IMR-90 (cell line): ENCODE measurements at regions not wholly inside any gene's neighbourhood (a gene's known extent, or its start where the extent isn't known, plus 50 kb on each side); places are given as distances from the start of the nearest gene placed in this dataset.

ENCODE experiments used
- ATAC-seq: fragments of 200-7000 bp; cut with Tn5 transposase; 2 replicates; pipeline ENCODE4 v1.9.1; 2020; ENCODE audit warnings: low read depth, mild to moderate bottlenecking, moderate library complexity
- BruUV-seq: library from RNA; stranded (reverse); fragments of 400-500 nt; replicated peaks from 2 replicates; lab custom pipeline; 2021; lab: Mats Ljungman, UMichigan
- CTCF ChIA-PET: fragments of 300-600 bp; formaldehyde crosslinking; extraction: SDS; loops from one replicate; lab custom pipeline; 2021; ENCODE audit warnings: antibody characterized with exemption; lab: Yijun Ruan, JAX
- POLR2A ChIA-PET: fragments of 300-600 bp; sonication (Branson Sonifier 250); formaldehyde crosslinking; loops from one replicate; lab custom pipeline; 2022; ENCODE audit warnings: antibody characterized with exemption; ENCODE audit not compliant: unreplicated experiment; lab: Charles Lee
- DNase-seq: peaks from one replicate; pipeline ENCODE4 v3.0.0; 2013
- H2AFZ ChIP-seq: replicated peaks from 2 replicates; pipeline ENCODE3; 2013; ENCODE audit warnings: low read length, mild to moderate bottlenecking; ENCODE audit not compliant: poor library complexity
- H2AK5ac ChIP-seq: 2 replicates; pipeline ENCODE4 v1.6.1; 2013; ENCODE audit warnings: low read depth, low read length, inconsistent platforms
- H2AK9ac ChIP-seq: replicated peaks from 2 replicates; pipeline ENCODE3; 2013; ENCODE audit warnings: mild to moderate bottlenecking, low read depth, low read length, moderate library complexity; ENCODE audit not compliant: poor library complexity
- H2BK120ac ChIP-seq: 2 replicates; pipeline ENCODE4 v1.6.1; 2013; ENCODE audit warnings: low read depth, low read length, inconsistent platforms
- H2BK15ac ChIP-seq: 3 replicates; pipeline ENCODE4 v1.6.1; 2013; ENCODE audit warnings: low read depth, low read length, inconsistent platforms
- H2BK20ac ChIP-seq: 2 replicates; pipeline ENCODE4 v1.6.1; 2013; ENCODE audit warnings: low read depth, mild to moderate bottlenecking, inconsistent platforms, low read length, moderate library complexity
- H2BK5ac ChIP-seq: 2 replicates; pipeline ENCODE4 v1.6.1; 2013; ENCODE audit warnings: mild to moderate bottlenecking, low read depth, low read length, inconsistent platforms; ENCODE audit not compliant: poor library complexity, severe bottlenecking
- H3K14ac ChIP-seq: replicated peaks from 2 replicates; pipeline ENCODE4 v1.6.1; 2013; ENCODE audit warnings: low read depth, low read length, inconsistent platforms
- H3K18ac ChIP-seq: 2 replicates; pipeline ENCODE4 v1.6.1; 2013; ENCODE audit warnings: low read depth, low read length, control low read depth
- H3K23ac ChIP-seq: 2 replicates; pipeline ENCODE4 v1.6.1; 2013; ENCODE audit warnings: low read depth, low read length, inconsistent platforms
- H3K27ac ChIP-seq: 2 replicates; pipeline ENCODE4 v1.5.1; 2013; ENCODE audit warnings: mild to moderate bottlenecking, control low read depth, low read length; ENCODE audit not compliant: insufficient read depth
- H3K27me3 ChIP-seq: 2 replicates; pipeline ENCODE4 v1.6.1; 2013; ENCODE audit warnings: low read length; ENCODE audit not compliant: control insufficient read depth, insufficient read depth
- H3K36me3 ChIP-seq: 2 replicates; pipeline ENCODE4 v1.6.1; 2013; ENCODE audit warnings: low read length, mixed read lengths; ENCODE audit not compliant: control insufficient read depth, insufficient read depth
- H3K4ac ChIP-seq: 2 replicates; pipeline ENCODE4 v1.6.1; 2013; ENCODE audit warnings: low read depth, low read length, inconsistent platforms
- H3K4me1 ChIP-seq: 2 replicates; pipeline ENCODE4 v1.6.1; 2013; ENCODE audit warnings: low read length, mixed read lengths; ENCODE audit not compliant: control insufficient read depth, insufficient read depth
- H3K4me2 ChIP-seq: 2 replicates; pipeline ENCODE4 v1.6.1; 2013; ENCODE audit warnings: low read depth, mild to moderate bottlenecking, control low read depth, low read length, moderate library complexity
- H3K4me3 ChIP-seq: 2 replicates; pipeline ENCODE4 v1.5.1; 2013; ENCODE audit warnings: low read depth, mild to moderate bottlenecking, control low read depth, low read length, moderate library complexity; ENCODE audit not compliant: insufficient read depth
- H3K56ac ChIP-seq: 2 replicates; pipeline ENCODE4 v1.6.1; 2013; ENCODE audit warnings: low read length, inconsistent platforms; ENCODE audit not compliant: insufficient read depth; ENCODE audit errors: extremely low read depth
- H3K79me1 ChIP-seq, 2 experiments: 2 replicates each; pipeline ENCODE4 v1.6.1; 2013; ENCODE audit warnings: low read length in 2 of 2, inconsistent platforms in 1 of 2, low read depth in 1 of 2
- H3K9ac ChIP-seq: 2 replicates; pipeline ENCODE4 v1.6.1; 2013; ENCODE audit warnings: low read depth, low read length, control low read depth
- H3K9me1 ChIP-seq: 2 replicates; pipeline ENCODE4 v1.6.1; 2013; ENCODE audit warnings: low read length, inconsistent platforms; ENCODE audit not compliant: insufficient read depth
- H3K9me3 ChIP-seq: 2 replicates; pipeline ENCODE4 v1.6.1; 2013; ENCODE audit warnings: low read length; ENCODE audit not compliant: control insufficient read depth, insufficient read depth
- H4K20me1 ChIP-seq: 2 replicates; pipeline ENCODE4 v1.6.1; 2013; ENCODE audit warnings: low read length, inconsistent platforms; ENCODE audit not compliant: insufficient read depth
- H4K5ac ChIP-seq: 2 replicates; pipeline ENCODE4 v1.6.1; 2013; ENCODE audit warnings: mild to moderate bottlenecking, low read depth, low read length, control low read depth
- H4K8ac ChIP-seq, 2 experiments: 2 replicates each; pipeline ENCODE4 v1.6.1; 2013; ENCODE audit warnings: low read depth in 2 of 2, low read length in 2 of 2, control low read depth in 1 of 2, inconsistent platforms in 1 of 2
- H4K91ac ChIP-seq: 2 replicates; pipeline ENCODE4 v1.6.1; 2013; ENCODE audit warnings: low read depth, low read length, inconsistent platforms; ENCODE audit not compliant: insufficient read depth
- CEBPB ChIP-seq: IDR thresholded peaks from 2 replicates; pipeline ENCODE4 v1.6.1; 2012; ENCODE audit warnings: low read depth, low read length, improper control_type of control experiment
- CHD1 ChIP-seq: IDR thresholded peaks from 2 replicates; pipeline ENCODE4 v1.6.1; 2012; ENCODE audit warnings: low read depth, low read length, improper control_type of control experiment
- MAFK ChIP-seq: IDR thresholded peaks from 2 replicates; pipeline ENCODE4 v1.6.1; 2012; ENCODE audit warnings: low read depth, low read length, improper control_type of control experiment
- RCOR1 ChIP-seq: IDR thresholded peaks from 2 replicates; pipeline ENCODE4 v1.6.1; 2012; ENCODE audit warnings: mild to moderate bottlenecking, low read length, improper control_type of control experiment; ENCODE audit not compliant: insufficient replicate concordance
- WGBS, 2 experiments: methylation state at CpG; one replicate each; pipeline versions ENCODE4 v1.1.5 to v1.1.7; 2013; ENCODE audit warnings: missing lambda C conversion rate in 2 of 2; ENCODE audit not compliant: insufficient read length in 1 of 2; ENCODE audit errors: extremely low coverage in 2 of 2; 5-methylcytosine and 5-hydroxymethylcytosine counted together
- dilution Hi-C: fragments of 300-500 bp; cut with HindIII; formaldehyde crosslinking; loops from one replicate; pipeline ENCODE4 v1.14.3; 2018; ENCODE audit warnings: low sequenced_read_pairs; ENCODE audit not compliant: unreplicated experiment
- in situ Hi-C: fragments of 300-500 bp; cut with MboI; formaldehyde crosslinking; loops from 3 replicates; pipeline ENCODE4 v1.14.3; 2019; ENCODE audit warnings: low sequenced_read_pairs, inconsistent platforms, mixed read lengths
- intact Hi-C: fragments of 100-400 bp; cut with micrococcal nuclease; formaldehyde crosslinking; loops from 2 replicates; pipeline ENCODE4 v1.10.0; 2022
- TF ChIP-seq, protein P1 (sequence below): fragments of 150-350 bp; IDR thresholded peaks from 2 replicates; pipeline ENCODE4 v1.6.1; 2017; ENCODE audit warnings: mild to moderate bottlenecking, antibody characterized with exemption, low read length, low read depth

DNA sequence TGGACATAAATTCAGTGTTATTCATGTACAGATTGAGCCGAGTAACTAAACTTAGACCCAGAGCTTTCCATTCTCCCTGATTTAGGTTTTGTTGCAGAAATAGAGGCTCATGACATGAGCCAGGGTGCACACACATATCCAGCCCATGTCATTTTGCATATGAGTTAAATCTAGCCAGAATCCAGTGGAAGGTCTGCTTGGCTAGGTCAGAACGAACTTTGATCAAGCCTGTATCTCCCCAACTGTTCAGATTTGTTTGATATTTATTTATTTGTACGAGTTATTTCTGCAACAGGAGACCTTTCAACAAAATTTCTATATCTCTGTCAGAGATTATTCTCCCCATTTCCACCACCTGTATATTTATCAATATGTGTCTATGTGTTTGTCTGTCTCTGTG lies 247.5 kb upstream of the THBS1 start:
- no peak overlapping the region for H3K27ac ChIP-seq
- no peak overlapping the region for H2AK5ac ChIP-seq
- no peak overlapping the region for H2BK15ac ChIP-seq
- no peak overlapping the region for H3K4me3 ChIP-seq
- DNase-seq (no peak), ATAC-seq (no peak)
- no peaks in the 10 kb centered on the region for H4K20me1 ChIP-seq
- no peak overlapping the region for H3K9ac ChIP-seq
- no peak for TF ChIP-seq RCOR1
- TF ChIP-seq, protein P1, sequence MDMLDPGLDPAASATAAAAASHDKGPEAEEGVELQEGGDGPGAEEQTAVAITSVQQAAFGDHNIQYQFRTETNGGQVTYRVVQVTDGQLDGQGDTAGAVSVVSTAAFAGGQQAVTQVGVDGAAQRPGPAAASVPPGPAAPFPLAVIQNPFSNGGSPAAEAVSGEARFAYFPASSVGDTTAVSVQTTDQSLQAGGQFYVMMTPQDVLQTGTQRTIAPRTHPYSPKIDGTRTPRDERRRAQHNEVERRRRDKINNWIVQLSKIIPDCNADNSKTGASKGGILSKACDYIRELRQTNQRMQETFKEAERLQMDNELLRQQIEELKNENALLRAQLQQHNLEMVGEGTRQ, result no peak
- TF ChIP-seq CEBPB, result no peak
- TF ChIP-seq CHD1, result no peak
- TF ChIP-seq MAFK, result no peak
- dilution Hi-C loops (no loop called here), in situ Hi-C loops (no loop called here), intact Hi-C loops (no loop called here)
- H3K14ac ChIP-seq, result no peak overlapping the region
- no peak overlapping the region for H4K8ac ChIP-seq
- WGBS, 2 experiments, result no CpG with 5 or more reads among the region's 3 CpGs
- H3K4me1 ChIP-seq, result peaks cover 5% of the 10 kb centered on the region
- POLR2A ChIA-PET, result no interaction called here
- no peak overlapping the region for H3K56ac ChIP-seq
- peaks cover 2% of the 10 kb centered on the region; the same call in 1 of the 2 replicates for H3K9me1 ChIP-seq
- no peaks in the 10 kb centered on the region for H3K79me1 ChIP-seq
- H4K5ac ChIP-seq, result no peak overlapping the region
- H2AK9ac ChIP-seq, result no peak overlapping the region
- no peak overlapping the region for H3K4me2 ChIP-seq
- H3K18ac ChIP-seq, result no peak overlapping the region
- H2BK20ac ChIP-seq, result no peak overlapping the region
- no peaks in the 10 kb centered on the region for H3K9me3 ChIP-seq
- H2BK5ac ChIP-seq, result peak overlapping the region; percentile 71
- no TSS peak for BruUV-seq
- H3K4ac ChIP-seq, result no peak overlapping the region
- CTCF ChIA-PET, result no interaction called here
- no peak overlapping the region for H3K23ac ChIP-seq
- H2AFZ ChIP-seq, result no peak overlapping the region
- H3K36me3 ChIP-seq, result no peaks in the 10 kb centered on the region
- H2BK120ac ChIP-seq, result no peak overlapping the region
- H3K27me3 ChIP-seq, result no peaks in the 10 kb centered on the region
- no peak overlapping the region for H4K91ac ChIP-seq
